GM13977 (cell line): ENCODE measurements at regions not wholly inside any gene's neighbourhood (a gene's known extent, or its start where the extent isn't known, plus 50 kb on each side); places are given as distances from the start of the nearest gene placed in this dataset.

Source experiments
- DNase-seq: peaks from one replicate; pipeline ENCODE4 v3.0.0; 2012; ENCODE audit warnings: low spot score
- in situ Hi-C: fragments of 300-500 bp; cut with MboI; formaldehyde crosslinking; loops from one replicate; pipeline ENCODE4 v1.12.0; 2022; ENCODE audit warnings: low sequenced_read_pairs, low pct_unique_long_range_greater_than_20kb, mixed read lengths, inconsistent platforms; ENCODE audit not compliant: unreplicated experiment
- TF ChIP-seq, protein P1 (sequence below): IDR thresholded peaks from 2 replicates; pipeline ENCODE4 v1.5.1; 2012; ENCODE audit warnings: mild to moderate bottlenecking, control low read depth; ENCODE audit not compliant: insufficient read depth; ENCODE audit errors: extremely low read depth, missing control alignments

DNA sequence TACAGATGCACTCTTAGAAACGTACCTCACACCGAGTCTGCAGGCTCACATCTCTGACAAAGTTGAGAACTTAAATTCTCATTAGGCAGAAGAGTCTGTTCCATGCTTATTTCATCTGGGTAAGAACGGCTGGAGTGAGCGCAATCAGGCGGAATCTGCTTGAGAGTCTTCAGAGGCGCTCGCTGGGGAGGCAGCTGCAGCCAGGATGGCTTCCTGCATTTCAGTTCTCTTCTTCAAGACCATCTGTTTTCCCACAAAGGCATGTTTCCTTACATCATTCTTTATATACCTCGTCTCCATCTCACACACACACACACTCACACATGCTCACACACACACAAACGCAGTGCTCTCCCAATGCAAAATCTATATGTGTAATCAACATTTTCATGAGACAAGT is 497.1 kb downstream of the AJAP1 start:
- in situ Hi-C loops, result no loop called here
- DNase-seq, result no peak
- TF ChIP-seq, protein P1, sequence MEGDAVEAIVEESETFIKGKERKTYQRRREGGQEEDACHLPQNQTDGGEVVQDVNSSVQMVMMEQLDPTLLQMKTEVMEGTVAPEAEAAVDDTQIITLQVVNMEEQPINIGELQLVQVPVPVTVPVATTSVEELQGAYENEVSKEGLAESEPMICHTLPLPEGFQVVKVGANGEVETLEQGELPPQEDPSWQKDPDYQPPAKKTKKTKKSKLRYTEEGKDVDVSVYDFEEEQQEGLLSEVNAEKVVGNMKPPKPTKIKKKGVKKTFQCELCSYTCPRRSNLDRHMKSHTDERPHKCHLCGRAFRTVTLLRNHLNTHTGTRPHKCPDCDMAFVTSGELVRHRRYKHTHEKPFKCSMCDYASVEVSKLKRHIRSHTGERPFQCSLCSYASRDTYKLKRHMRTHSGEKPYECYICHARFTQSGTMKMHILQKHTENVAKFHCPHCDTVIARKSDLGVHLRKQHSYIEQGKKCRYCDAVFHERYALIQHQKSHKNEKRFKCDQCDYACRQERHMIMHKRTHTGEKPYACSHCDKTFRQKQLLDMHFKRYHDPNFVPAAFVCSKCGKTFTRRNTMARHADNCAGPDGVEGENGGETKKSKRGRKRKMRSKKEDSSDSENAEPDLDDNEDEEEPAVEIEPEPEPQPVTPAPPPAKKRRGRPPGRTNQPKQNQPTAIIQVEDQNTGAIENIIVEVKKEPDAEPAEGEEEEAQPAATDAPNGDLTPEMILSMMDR, result no peak

DNA sequence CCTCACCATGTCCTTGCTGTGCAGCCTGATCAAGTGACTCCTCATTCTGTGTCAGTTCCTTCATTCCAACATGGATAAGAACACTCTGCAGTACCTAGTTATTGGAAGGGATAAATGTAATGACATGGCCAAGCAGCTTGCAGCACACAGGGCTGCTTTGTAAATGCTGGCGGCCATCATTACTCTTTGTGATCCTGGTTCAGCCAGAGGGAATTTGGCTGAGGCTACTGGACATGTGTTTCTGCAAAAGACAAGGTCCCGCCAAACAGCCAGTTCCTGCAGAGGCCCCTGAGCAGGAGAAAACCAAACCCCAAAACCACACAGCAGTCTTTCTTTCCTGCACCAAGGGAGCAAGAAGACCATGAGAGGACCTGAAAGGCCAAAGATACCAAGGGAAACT is 495.8 kb downstream of the AJAP1 start:
- DNase-seq, result no peak
- in situ Hi-C loops, result no loop called here
- TF ChIP-seq, protein P1, result no peak

DNA sequence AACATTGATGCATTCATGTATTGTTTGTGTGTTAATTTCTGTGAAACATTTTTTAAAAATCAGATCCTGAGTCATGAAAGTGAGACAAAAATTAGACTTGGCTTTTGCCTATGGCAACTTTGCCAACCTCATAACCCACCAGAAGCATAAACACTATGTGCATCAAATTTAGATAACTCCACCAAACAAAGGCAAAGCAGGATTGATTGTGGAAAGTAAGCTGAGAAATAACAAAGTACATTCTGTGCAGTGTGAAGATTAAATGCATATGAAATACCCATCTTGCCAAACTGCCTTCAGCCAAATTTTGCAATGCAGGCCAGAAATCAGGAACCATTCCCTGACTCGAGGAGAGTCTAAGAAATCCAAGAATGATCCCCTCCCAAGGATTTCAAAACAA is 493.4 kb downstream of the AJAP1 start:
- in situ Hi-C loops, result no loop called here
- TF ChIP-seq, protein P1, result no peak
- DNase-seq, result no peak

DNA sequence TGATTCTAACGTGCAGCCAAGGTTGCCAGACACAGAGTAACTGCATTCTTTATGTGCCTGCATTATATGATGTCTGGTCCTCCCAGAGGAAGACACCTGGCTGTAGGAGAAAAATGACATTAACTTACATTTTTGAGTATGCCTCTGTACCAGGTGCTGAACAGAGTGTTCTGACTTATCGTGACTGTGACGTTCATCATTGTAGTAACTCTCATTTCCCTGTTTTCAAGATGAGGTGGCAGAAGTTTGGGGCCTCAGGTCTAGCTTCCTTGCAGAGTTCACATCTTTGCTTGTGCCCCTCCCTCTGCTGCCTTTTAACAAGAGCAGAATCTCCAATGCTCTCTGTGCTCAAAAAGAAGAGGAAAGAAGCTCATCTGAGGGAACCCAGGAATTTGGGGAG is 488.0 kb downstream of the AJAP1 start:
- in situ Hi-C loops, result no loop called here
- TF ChIP-seq, protein P1, result no peak
- no peak for DNase-seq

DNA sequence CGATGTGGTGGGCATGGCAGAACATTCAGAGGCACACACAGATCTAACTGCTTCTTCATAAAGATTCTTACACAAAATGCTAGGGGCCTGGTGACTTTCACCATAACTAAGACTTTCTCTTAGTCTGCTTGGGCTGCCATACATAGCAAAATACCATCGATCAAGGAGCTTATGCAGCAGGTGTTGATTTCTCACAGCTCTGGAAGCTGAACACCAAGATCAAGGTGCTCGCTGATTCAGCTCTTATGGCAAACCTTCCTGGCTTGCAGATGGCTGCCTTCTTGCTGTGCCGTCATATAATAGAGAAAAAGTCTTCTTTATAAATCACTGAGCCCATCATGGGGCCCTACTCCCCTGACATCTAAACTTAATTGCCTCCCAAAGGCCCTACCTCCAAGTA is 487.3 kb downstream of the AJAP1 start:
- in situ Hi-C loops, result no loop called here
- TF ChIP-seq, protein P1, result no peak
- DNase-seq, result no peak

DNA sequence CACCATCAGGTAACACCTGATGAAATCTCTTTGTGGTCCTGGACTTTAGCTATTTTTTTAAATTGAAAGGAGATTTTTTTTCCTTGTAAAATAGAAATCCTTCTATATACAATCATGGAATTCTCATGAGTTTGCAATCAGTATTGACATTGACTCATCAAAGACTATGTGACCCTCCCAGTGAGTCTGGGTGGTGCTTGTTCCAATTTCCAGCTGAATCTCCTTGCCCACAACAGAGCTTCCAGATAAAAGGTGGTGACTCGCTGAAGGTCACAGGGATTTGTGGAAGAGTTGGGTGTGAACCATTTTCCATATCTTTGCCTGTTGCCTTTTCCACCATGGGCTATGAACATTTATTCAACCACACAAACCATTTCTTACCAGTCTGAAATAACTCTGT is 486.6 kb downstream of the AJAP1 start:
- in situ Hi-C loops, result no loop called here
- DNase-seq, result no peak
- TF ChIP-seq, protein P1, result no peak

DNA sequence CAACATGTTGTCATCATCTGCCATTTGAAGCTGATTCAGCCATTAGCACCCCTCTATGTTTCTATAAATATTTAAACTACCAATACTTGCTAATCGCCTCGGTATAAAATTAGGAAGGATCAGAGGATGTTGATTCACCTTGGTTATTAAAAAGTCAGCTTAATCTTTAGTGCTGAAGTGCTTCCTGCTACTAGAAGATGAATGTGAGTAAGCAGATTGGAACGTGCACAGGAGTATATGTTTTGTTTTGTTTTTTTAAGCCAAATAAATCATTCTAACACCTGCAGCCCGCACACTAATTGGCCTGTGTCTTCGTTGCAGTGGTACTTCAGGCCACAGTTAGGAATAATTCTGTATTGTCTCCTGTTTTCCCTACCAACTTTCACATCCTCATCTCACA is 485.7 kb downstream of the AJAP1 start:
- TF ChIP-seq, protein P1, result no peak
- in situ Hi-C loops, result no loop called here
- no peak for DNase-seq
